A549 (cell line): ENCODE measurements at regions not wholly inside any gene's neighbourhood (a gene's known extent, or its start where the extent isn't known, plus 50 kb on each side); places are given as distances from the start of the nearest gene placed in this dataset.

ENCODE experiments used
- ATAC-seq, 2 experiments: fragments of 200-7000 bp in 1 of 2; fragments of >200 bp in 1 of 2; cut with Nextera tagmentation in 1 of 2; cut with Tn5 transposase in 1 of 2; 3 replicates each; pipeline versions ENCODE4 v1.8.0 to v1.9.1; 2018 to 2020; ENCODE audit warnings: mild to moderate bottlenecking in 1 of 2, moderate library complexity in 1 of 2
- CTCF ChIA-PET: fragments of 300-600 bp; sonication (Branson Sonifier 250); formaldehyde crosslinking; extraction: SDS; loops from one replicate; lab custom pipeline; 2021; ENCODE audit warnings: antibody characterized with exemption, inconsistent platforms; lab: Yijun Ruan, JAX
- POLR2A ChIA-PET: fragments of 350-600 bp; formaldehyde crosslinking; extraction: SDS; loops from one replicate; lab custom pipeline; 2021; ENCODE audit warnings: antibody characterized with exemption, inconsistent platforms; lab: Yijun Ruan, JAX
- DNase-seq, 2 experiments: peaks; one replicate each; pipeline versions ENCODE4 v3.0.0 to v3.0.0-alpha.2; 2011 to 2016; ENCODE audit warnings: low read depth in 1 of 2, low spot score in 1 of 2
- FAIRE-seq: peaks from 2 replicates; lab custom pipeline; 2011; peaks lifted over from hg19 to GRCh38; lab: Jason Lieb, UNC
- H3K27ac ChIP-seq, 2 experiments: fragments of >200 bp; sonication (Bioruptor Twin); formaldehyde crosslinking; 3 replicates each; pipeline ENCODE4 v1.5.1; 2016 to 2017
- H3K4me1 ChIP-seq: fragments of >200 bp; sonication (Bioruptor Twin); formaldehyde crosslinking; 3 replicates; pipeline ENCODE4 v1.6.1; 2016
- H3K4me2 ChIP-seq: fragments of >200 bp; sonication (Bioruptor Twin); formaldehyde crosslinking; 3 replicates; pipeline ENCODE4 v1.6.1; 2016
- H3K4me3 ChIP-seq: fragments of >200 bp; sonication (Bioruptor Twin); formaldehyde crosslinking; 3 replicates; pipeline ENCODE4 v1.5.1; 2016
- H3K9me3 ChIP-seq: fragments of >200 bp; sonication (Bioruptor Twin); formaldehyde crosslinking; 3 replicates; pipeline ENCODE4 v1.6.1; 2016
- CBX2 ChIP-seq: fragments of 200-600 bp; sonication (generic); IDR thresholded peaks from 2 replicates; pipeline ENCODE4 v1.6.1; 2016; ENCODE audit warnings: low read depth, mild to moderate bottlenecking, borderline replicate concordance
- CEBPB ChIP-seq, 2 experiments: fragments of >200 bp in 1 of 2; sonication (Bioruptor Twin) in 1 of 2; formaldehyde crosslinking in 1 of 2; IDR thresholded peaks; 2 replicates each; pipeline ENCODE4 v1.6.1; 2012 to 2016
- CHD2 ChIP-seq: fragments of 150-350 bp; IDR thresholded peaks from 2 replicates; pipeline ENCODE4 v1.6.1; 2014; ENCODE audit warnings: low read length; ENCODE audit not compliant: partially characterized antibody
- EHMT2 ChIP-seq: fragments of 200-600 bp; sonication (generic); IDR thresholded peaks from 2 replicates; pipeline ENCODE4 v1.6.1; 2016; ENCODE audit warnings: antibody characterized with exemption, low read depth, mild to moderate bottlenecking, moderate library complexity
- GATA3 ChIP-seq: IDR thresholded peaks from 2 replicates; pipeline ENCODE4 v1.6.1; 2012; ENCODE audit warnings: borderline replicate concordance
- HEYL ChIP-seq: fragments of 250-450 bp; sonication (Bioruptor Pico); IDR thresholded peaks from 2 replicates; pipeline ENCODE4 v1.8.0; 2021; ENCODE audit warnings: mild to moderate bottlenecking, moderate library complexity
- HOXA7 ChIP-seq: fragments of 250-450 bp; sonication (Bioruptor Pico); IDR thresholded peaks from 2 replicates; pipeline ENCODE4 v1.5.0; 2020; ENCODE audit warnings: mild to moderate bottlenecking, moderate library complexity
- HOXB5 ChIP-seq: fragments of 250-450 bp; sonication (Bioruptor Pico); IDR thresholded peaks from 2 replicates; pipeline ENCODE4 v1.5.0; 2020; ENCODE audit warnings: mild to moderate bottlenecking, moderate library complexity
- KDM5A ChIP-seq: fragments of 200-600 bp; sonication (generic); IDR thresholded peaks from 2 replicates; pipeline ENCODE4 v1.6.1; 2016; ENCODE audit warnings: antibody characterized with exemption, mild to moderate bottlenecking
- MAFK ChIP-seq: fragments of 450-650 bp; IDR thresholded peaks from 2 replicates; pipeline ENCODE4 v1.6.1; 2014; ENCODE audit not compliant: partially characterized antibody
- MYC ChIP-seq: IDR thresholded peaks from 2 replicates; pipeline ENCODE4 v1.6.1; 2012; ENCODE audit warnings: mild to moderate bottlenecking, inconsistent platforms, low read length, improper control_type of control experiment, borderline replicate concordance
- NFE2L2 ChIP-seq: fragments of 150-350 bp; conservative IDR thresholded peaks from 2 replicates; pipeline ENCODE4 v1.6.1; 2014; ENCODE audit warnings: low read length
- NPAS2 ChIP-seq: fragments of 250-450 bp; sonication (Bioruptor Pico); IDR thresholded peaks from 2 replicates; pipeline ENCODE4 v1.8.0; 2022; ENCODE audit warnings: mild to moderate bottlenecking, moderate library complexity, borderline replicate concordance
- NR3C1 ChIP-seq: fragments of >200 bp; sonication (Bioruptor Twin); formaldehyde crosslinking; IDR thresholded peaks from 3 replicates; pipeline ENCODE4 v1.6.1; 2017
- PHF8 ChIP-seq: fragments of 200-600 bp; sonication (generic); IDR thresholded peaks from 2 replicates; pipeline ENCODE4 v1.6.1; 2016; ENCODE audit warnings: low read depth, mild to moderate bottlenecking, antibody characterized with exemption, moderate library complexity, borderline replicate concordance
- POLR2A ChIP-seq: IDR thresholded peaks from 2 replicates; pipeline ENCODE4 v1.6.1; 2012; ENCODE audit warnings: mild to moderate bottlenecking, low read length
- RCOR1 ChIP-seq: fragments of 150-350 bp; IDR thresholded peaks from 2 replicates; pipeline ENCODE4 v1.6.1; 2014; ENCODE audit warnings: antibody characterized with exemption, low read length, low read depth
- RFX5 ChIP-seq: fragments of 450-650 bp; IDR thresholded peaks from 2 replicates; pipeline ENCODE4 v1.7.1; 2014; ENCODE audit warnings: antibody characterized with exemption, mild to moderate bottlenecking, moderate library complexity
- RNF2 ChIP-seq: fragments of 200-600 bp; sonication (generic); IDR thresholded peaks from 2 replicates; pipeline ENCODE4 v1.6.1; 2016; ENCODE audit warnings: low read depth, mild to moderate bottlenecking, antibody characterized with exemption, moderate library complexity, borderline replicate concordance
- ZNF302 ChIP-seq: fragments of 250-450 bp; sonication (Bioruptor Pico); IDR thresholded peaks from 2 replicates; pipeline ENCODE4 v1.9.0; 2021; ENCODE audit warnings: inconsistent platforms, mild to moderate bottlenecking, moderate library complexity
- WGBS: methylation state at CpG from one replicate; pipeline ENCODE4 v1.1.6; 2017; ENCODE audit errors: missing lambda C conversion rate; 5-methylcytosine and 5-hydroxymethylcytosine counted together
- TF ChIP-seq, protein P1 (sequence below): fragments of 250-450 bp; sonication (Bioruptor Pico); IDR thresholded peaks from 2 replicates; pipeline ENCODE4 v1.5.0; 2021; ENCODE audit warnings: mild to moderate bottlenecking, moderate library complexity, borderline replicate concordance
- TF ChIP-seq, protein P2 (sequence below): fragments of >200 bp; sonication (Bioruptor Twin); formaldehyde crosslinking; IDR thresholded peaks from 3 replicates; pipeline ENCODE4 v1.5.1; 2016
- TF ChIP-seq, protein P3 (sequence below): fragments of 450-650 bp; IDR thresholded peaks from 2 replicates; pipeline ENCODE4 v1.6.1; 2014; ENCODE audit warnings: antibody characterized with exemption
- TF ChIP-seq, protein P4 (sequence below): fragments of >200 bp; sonication (Bioruptor Twin); formaldehyde crosslinking; IDR thresholded peaks from 2 replicates; pipeline ENCODE4 v1.6.1; 2016
- TF ChIP-seq, protein P5 (sequence below): fragments of 200-600 bp; sonication (generic); IDR thresholded peaks from 2 replicates; pipeline ENCODE4 v1.6.1; 2016; ENCODE audit warnings: antibody characterized with exemption, mild to moderate bottlenecking, moderate library complexity
- TF ChIP-seq, protein P6 (sequence below): fragments of >200 bp; sonication (Bioruptor Twin); formaldehyde crosslinking; IDR thresholded peaks from 3 replicates; pipeline ENCODE4 v1.6.1; 2016

DNA sequence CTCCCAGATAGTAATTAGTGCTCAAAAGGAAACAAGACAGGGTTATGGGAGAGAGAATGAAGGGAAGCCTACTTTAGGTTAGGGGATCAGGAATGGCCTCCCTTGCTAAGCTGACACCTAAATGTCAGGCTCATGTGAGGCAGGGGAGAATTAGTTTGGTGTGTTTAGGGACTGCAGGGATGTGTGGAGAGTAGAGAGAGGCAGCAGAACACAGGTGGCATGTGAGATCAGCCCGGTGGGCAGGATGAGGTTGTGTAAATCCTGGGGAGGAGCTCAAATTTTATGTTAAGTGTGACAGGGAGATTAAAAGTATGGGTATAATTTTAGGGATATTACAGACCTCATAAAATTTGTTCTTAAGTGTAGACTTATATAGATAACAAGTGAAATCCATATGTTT lies 56.2 kb upstream of the ZNF438 start:
- POLR2A ChIA-PET: no interaction called here
- Histone ChIP-seq H3K4me2 (no peak overlapping the region), H3K9me3 (no peaks in the 10 kb centered on the region), H3K4me3 (no peak overlapping the region), H3K4me1 (no peaks in the 10 kb centered on the region), H3K27ac (no peak overlapping the region)
- ATAC-seq (no peak), FAIRE-seq (no peak), DNase-seq (no peak)
- WGBS: 72% methylated on average over 1 of the region's 1 CpG
- TF ChIP-seq EHMT2: no peak
- no peak for TF ChIP-seq NFE2L2
- no peak for TF ChIP-seq RFX5
- TF ChIP-seq, protein P1, sequence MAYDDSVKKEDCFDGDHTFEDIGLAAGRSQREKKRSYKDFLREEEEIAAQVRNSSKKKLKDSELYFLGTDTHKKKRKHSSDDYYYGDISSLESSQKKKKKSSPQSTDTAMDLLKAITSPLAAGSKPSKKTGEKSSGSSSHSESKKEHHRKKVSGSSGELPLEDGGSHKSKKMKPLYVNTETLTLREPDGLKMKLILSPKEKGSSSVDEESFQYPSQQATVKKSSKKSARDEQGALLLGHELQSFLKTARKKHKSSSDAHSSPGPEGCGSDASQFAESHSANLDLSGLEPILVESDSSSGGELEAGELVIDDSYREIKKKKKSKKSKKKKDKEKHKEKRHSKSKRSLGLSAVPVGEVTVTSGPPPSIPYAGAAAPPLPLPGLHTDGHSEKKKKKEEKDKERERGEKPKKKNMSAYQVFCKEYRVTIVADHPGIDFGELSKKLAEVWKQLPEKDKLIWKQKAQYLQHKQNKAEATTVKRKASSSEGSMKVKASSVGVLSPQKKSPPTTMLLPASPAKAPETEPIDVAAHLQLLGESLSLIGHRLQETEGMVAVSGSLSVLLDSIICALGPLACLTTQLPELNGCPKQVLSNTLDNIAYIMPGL (CRISPR knock-in tag): no peak
- no peak for TF ChIP-seq CEBPB (IDR thresholded peaks at IDR 0.05)
- no peak for TF ChIP-seq ZNF302
- no peak for TF ChIP-seq RNF2
- no peak for TF ChIP-seq NR3C1
- TF ChIP-seq HOXA7 (CRISPR knock-in tag): no peak
- TF ChIP-seq GATA3: no peak
- TF ChIP-seq MYC: no peak
- no peak for TF ChIP-seq CHD2
- TF ChIP-seq, protein P2, sequence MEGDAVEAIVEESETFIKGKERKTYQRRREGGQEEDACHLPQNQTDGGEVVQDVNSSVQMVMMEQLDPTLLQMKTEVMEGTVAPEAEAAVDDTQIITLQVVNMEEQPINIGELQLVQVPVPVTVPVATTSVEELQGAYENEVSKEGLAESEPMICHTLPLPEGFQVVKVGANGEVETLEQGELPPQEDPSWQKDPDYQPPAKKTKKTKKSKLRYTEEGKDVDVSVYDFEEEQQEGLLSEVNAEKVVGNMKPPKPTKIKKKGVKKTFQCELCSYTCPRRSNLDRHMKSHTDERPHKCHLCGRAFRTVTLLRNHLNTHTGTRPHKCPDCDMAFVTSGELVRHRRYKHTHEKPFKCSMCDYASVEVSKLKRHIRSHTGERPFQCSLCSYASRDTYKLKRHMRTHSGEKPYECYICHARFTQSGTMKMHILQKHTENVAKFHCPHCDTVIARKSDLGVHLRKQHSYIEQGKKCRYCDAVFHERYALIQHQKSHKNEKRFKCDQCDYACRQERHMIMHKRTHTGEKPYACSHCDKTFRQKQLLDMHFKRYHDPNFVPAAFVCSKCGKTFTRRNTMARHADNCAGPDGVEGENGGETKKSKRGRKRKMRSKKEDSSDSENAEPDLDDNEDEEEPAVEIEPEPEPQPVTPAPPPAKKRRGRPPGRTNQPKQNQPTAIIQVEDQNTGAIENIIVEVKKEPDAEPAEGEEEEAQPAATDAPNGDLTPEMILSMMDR: no peak
- TF ChIP-seq, protein P3, sequence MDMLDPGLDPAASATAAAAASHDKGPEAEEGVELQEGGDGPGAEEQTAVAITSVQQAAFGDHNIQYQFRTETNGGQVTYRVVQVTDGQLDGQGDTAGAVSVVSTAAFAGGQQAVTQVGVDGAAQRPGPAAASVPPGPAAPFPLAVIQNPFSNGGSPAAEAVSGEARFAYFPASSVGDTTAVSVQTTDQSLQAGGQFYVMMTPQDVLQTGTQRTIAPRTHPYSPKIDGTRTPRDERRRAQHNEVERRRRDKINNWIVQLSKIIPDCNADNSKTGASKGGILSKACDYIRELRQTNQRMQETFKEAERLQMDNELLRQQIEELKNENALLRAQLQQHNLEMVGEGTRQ: no peak
- no peak for TF ChIP-seq PHF8
- TF ChIP-seq KDM5A: no peak
- no peak for TF ChIP-seq POLR2A
- TF ChIP-seq NPAS2 (CRISPR knock-in tag): no peak
- TF ChIP-seq HOXB5 (CRISPR knock-in tag): no peak
- TF ChIP-seq, protein P4, sequence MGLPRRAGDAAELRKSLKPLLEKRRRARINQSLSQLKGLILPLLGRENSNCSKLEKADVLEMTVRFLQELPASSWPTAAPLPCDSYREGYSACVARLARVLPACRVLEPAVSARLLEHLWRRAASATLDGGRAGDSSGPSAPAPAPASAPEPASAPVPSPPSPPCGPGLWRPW: no peak
- CTCF ChIA-PET: no interaction called here

DNA sequence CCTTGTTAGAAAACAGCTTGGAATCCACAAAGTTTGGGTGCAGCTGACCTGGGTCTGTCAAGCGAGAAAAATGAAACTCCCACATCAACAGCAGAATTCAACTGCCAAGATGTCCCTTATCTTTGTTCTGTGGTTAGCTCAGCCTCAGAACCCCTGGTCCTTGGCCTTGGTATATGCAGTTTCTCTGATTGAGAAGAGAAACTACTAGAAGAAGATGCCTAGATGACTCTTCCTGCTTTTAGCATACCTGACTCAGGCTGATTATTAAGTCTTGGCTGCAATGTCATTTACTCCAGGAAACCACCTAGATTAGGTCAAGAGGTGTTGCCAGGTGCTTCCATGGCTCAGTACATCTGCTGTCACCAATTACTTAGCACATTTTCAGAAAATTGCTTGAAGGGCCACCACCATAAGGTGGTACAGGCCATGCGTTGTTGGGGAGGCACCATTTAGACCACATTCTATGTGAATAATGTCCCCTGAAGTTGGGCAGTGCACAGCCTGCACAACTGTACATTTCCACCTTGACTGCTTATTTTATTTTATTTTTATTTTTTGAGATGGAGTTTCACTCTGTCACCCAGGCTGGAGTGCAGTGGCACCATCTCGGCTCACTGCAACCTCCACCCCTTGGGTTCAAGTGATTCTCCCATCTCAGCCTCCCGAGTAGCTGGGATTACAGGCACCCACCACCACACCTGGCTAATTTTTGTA lies 59.4 kb upstream of the ZNF438 start:
- H3K4me3 ChIP-seq: no peak overlapping the region
- ATAC-seq (no peak), FAIRE-seq (no peak), DNase-seq (no peak)
- WGBS: 58% methylated on average over 4 of the region's 4 CpGs
- H3K27ac ChIP-seq: no peak overlapping the region
- POLR2A ChIA-PET: no interaction called here
- no peak overlapping the region for H3K4me2 ChIP-seq
- CTCF ChIA-PET: no interaction called here
- H3K4me1 ChIP-seq: no peaks in the 10 kb centered on the region
- no peaks in the 10 kb centered on the region for H3K9me3 ChIP-seq
- TF ChIP-seq MAFK (no peak), NR3C1 (no peak), RCOR1 (no peak), HEYL (no peak), CBX2 (no peak), CEBPB (IDR thresholded peaks at IDR 0.05) (no peak), KDM5A (no peak)
- TF ChIP-seq, protein P1 (CRISPR knock-in tag): no peak
- TF ChIP-seq, protein P5, sequence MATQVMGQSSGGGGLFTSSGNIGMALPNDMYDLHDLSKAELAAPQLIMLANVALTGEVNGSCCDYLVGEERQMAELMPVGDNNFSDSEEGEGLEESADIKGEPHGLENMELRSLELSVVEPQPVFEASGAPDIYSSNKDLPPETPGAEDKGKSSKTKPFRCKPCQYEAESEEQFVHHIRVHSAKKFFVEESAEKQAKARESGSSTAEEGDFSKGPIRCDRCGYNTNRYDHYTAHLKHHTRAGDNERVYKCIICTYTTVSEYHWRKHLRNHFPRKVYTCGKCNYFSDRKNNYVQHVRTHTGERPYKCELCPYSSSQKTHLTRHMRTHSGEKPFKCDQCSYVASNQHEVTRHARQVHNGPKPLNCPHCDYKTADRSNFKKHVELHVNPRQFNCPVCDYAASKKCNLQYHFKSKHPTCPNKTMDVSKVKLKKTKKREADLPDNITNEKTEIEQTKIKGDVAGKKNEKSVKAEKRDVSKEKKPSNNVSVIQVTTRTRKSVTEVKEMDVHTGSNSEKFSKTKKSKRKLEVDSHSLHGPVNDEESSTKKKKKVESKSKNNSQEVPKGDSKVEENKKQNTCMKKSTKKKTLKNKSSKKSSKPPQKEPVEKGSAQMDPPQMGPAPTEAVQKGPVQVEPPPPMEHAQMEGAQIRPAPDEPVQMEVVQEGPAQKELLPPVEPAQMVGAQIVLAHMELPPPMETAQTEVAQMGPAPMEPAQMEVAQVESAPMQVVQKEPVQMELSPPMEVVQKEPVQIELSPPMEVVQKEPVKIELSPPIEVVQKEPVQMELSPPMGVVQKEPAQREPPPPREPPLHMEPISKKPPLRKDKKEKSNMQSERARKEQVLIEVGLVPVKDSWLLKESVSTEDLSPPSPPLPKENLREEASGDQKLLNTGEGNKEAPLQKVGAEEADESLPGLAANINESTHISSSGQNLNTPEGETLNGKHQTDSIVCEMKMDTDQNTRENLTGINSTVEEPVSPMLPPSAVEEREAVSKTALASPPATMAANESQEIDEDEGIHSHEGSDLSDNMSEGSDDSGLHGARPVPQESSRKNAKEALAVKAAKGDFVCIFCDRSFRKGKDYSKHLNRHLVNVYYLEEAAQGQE: no peak
- TF ChIP-seq, protein P6, sequence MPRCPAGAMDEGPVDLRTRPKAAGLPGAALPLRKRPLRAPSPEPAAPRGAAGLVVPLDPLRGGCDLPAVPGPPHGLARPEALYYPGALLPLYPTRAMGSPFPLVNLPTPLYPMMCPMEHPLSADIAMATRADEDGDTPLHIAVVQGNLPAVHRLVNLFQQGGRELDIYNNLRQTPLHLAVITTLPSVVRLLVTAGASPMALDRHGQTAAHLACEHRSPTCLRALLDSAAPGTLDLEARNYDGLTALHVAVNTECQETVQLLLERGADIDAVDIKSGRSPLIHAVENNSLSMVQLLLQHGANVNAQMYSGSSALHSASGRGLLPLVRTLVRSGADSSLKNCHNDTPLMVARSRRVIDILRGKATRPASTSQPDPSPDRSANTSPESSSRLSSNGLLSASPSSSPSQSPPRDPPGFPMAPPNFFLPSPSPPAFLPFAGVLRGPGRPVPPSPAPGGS: no peak
